ENCODE measurements at regions not wholly inside any gene's neighbourhood (a gene's known extent, or its start where the extent isn't known, plus 50 kb on each side); places are given as distances from the start of the nearest gene placed in this dataset.
"Not testable (repeated sequence)": the region's sequence is repeated elsewhere in the genome, so short reads cannot be mapped to it uniquely, and the experiment has no call there.

DNA sequence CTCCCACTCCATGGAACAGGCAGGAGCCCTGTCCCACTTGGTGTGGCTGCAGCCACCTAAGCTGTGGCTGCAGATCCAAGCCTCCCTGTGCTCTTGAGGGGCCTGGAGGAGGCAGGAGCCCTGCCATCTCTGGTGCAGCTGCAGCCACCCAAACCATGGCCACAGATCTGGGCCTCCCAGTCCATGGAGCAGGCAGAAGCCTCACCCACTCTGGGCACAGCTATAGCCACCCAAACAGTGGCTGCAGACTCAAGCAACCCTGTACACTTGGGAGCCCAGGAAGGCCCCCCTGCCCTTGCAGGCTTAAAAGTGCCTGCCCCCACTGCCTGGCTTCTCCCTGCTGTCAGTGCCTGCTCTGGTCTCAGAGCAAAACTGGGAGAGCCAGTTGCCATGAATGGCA, 320.3 kb downstream of the RFPL4B start:
- Histone ChIP-seq H3K4me3 (no peak overlapping the region), H3K9me3 (no peaks in the 10 kb centered on the region), H3K27ac (replicated peaks in 1 of 4) (no peak overlapping the region), H3K27me3 (no peaks in the 10 kb centered on the region), H3K4me1 (no peaks in the 10 kb centered on the region), H3K36me3 (no peaks in the 10 kb centered on the region)
- intact Hi-C loops (cut with DNase I): no loop called here
- TF ChIP-seq POLR2AphosphoS5 (IDR thresholded peaks at IDR 0.05) (no peak), EP300 (IDR thresholded peaks at IDR 0.05) (no peak), POLR2A (IDR thresholded peaks at IDR 0.05; ENCODE audit: low read depth) (no peak)
- TF ChIP-seq, protein P1, sequence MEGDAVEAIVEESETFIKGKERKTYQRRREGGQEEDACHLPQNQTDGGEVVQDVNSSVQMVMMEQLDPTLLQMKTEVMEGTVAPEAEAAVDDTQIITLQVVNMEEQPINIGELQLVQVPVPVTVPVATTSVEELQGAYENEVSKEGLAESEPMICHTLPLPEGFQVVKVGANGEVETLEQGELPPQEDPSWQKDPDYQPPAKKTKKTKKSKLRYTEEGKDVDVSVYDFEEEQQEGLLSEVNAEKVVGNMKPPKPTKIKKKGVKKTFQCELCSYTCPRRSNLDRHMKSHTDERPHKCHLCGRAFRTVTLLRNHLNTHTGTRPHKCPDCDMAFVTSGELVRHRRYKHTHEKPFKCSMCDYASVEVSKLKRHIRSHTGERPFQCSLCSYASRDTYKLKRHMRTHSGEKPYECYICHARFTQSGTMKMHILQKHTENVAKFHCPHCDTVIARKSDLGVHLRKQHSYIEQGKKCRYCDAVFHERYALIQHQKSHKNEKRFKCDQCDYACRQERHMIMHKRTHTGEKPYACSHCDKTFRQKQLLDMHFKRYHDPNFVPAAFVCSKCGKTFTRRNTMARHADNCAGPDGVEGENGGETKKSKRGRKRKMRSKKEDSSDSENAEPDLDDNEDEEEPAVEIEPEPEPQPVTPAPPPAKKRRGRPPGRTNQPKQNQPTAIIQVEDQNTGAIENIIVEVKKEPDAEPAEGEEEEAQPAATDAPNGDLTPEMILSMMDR (IDR thresholded peaks at IDR 0.05): no peak
- no peak for DNase-seq (ENCODE audit: extremely low spot score)

DNA sequence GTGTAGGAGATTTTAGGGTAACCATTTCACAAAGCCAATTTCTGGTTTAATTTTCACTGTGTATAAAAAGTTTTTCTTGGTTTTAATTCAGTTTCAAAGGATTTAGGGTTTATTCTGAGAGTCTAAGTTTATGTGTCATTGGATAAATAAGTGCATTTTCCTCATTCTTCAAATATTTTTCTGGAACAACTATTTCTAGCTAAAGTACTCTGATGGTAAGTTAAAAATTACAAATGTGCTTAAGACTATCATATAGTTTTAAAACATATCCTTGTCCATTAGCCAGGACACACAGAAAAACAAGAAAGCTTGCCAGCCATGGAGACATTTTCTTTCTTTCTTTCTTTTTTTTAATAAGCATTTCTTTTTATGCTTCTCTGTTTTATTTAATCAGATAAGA, 333.0 kb downstream of the RFPL4B start:
- Histone ChIP-seq H3K27me3 (no peaks in the 10 kb centered on the region), H3K27ac (replicated peaks in 1 of 4) (no peak overlapping the region), H3K4me3 (no peak overlapping the region), H3K36me3 (no peaks in the 10 kb centered on the region), H3K9me3 (no peaks in the 10 kb centered on the region), H3K4me1 (peaks cover 0 to 11% (median 2%) of the 10 kb centered on the region in 4 donors)
- intact Hi-C loops (cut with DNase I): no loop called here
- no peak for DNase-seq (ENCODE audit: extremely low spot score)
- TF ChIP-seq POLR2AphosphoS5 (IDR thresholded peaks at IDR 0.05): no peak
- TF ChIP-seq, protein P1 (IDR thresholded peaks at IDR 0.05): no peak
- no peak for TF ChIP-seq EP300 (IDR thresholded peaks at IDR 0.05)
- TF ChIP-seq POLR2A (IDR thresholded peaks at IDR 0.05; ENCODE audit: low read depth): no peak

DNA sequence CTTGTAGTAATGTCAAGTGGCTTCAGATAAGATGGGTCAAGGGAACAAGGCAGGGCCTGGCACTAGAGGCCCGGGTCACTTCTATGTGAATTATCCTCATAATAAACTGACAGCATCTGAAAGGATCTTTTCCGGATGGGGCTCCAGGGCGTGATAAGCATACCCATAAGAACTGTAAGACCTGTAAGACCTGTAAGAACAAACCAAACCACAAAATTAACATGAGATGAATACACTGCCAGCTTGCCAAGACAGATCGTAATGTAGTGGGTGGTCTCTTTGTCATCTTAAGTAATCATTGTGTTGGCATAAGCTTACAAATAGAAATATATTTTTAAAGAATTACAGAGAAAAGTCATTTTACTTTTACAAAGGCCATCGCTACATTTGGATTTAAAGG, 334.9 kb downstream of the RFPL4B start:
- H3K27ac ChIP-seq (replicated peaks in 1 of 4): no peak overlapping the region
- H3K4me1 ChIP-seq: peaks cover 0 to 11% (median 2%) of the 10 kb centered on the region in 4 donors
- 93% methylated on average over 5 of the region's 5 CpGs for WGBS
- intact Hi-C loops (cut with DNase I): no loop called here
- H3K27me3 ChIP-seq: no peaks in the 10 kb centered on the region
- DNase-seq (ENCODE audit: extremely low spot score): no peak
- H3K4me3 ChIP-seq: no peak overlapping the region
- TF ChIP-seq POLR2AphosphoS5 (IDR thresholded peaks at IDR 0.05): no peak
- TF ChIP-seq POLR2A (IDR thresholded peaks at IDR 0.05; ENCODE audit: low read depth): no peak
- TF ChIP-seq, protein P1 (IDR thresholded peaks at IDR 0.05): no peak
- TF ChIP-seq EP300 (IDR thresholded peaks at IDR 0.05): no peak
- H3K36me3 ChIP-seq: no peaks in the 10 kb centered on the region
- H3K9me3 ChIP-seq: no peaks in the 10 kb centered on the region

DNA sequence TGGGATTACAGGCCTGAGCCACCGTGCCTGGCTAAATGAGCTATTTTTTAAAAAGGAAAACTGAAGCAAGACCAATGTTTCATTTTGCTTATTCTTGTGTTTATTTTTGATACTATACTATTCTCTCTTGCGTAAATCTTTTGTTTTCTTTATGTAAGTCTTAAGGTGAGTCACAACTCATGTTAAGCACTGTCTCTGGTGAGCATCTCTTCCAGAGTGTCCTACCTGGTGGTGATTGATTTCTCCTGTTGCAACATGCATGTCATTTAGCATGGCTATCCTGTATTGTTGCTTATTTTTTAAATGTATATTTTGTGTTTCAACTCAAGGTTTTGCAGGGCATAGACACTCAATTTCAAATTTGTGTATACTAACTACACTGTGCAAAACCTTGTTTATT, 336.0 kb downstream of the RFPL4B start:
- intact Hi-C loops (cut with DNase I): no loop called here

DNA sequence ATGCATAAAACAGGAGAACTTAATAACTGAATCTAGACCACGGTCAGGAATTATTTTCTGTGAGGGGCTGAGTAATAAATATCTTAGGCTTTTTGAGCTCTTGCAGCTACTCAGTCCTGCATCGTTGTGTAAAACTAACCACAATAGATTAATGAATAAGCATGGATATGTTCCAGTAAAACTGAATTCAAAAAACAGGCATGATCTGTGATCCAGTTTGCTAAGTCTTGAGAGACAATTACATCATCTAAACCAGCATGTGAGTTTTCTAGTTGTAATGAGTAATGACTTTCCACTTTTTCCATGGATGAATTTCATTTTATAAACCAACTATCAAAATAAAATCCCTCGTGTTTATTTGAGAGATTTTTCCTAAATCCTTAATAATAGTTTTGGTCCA, 336.8 kb downstream of the RFPL4B start:
- 26% methylated on average over 3 of the region's 3 CpGs for WGBS
- H3K27me3 ChIP-seq: no peaks in the 10 kb centered on the region
- no peaks in the 10 kb centered on the region for H3K36me3 ChIP-seq
- intact Hi-C loops (cut with DNase I): no loop called here
- H3K27ac ChIP-seq (replicated peaks in 1 of 4): no peak overlapping the region
- no peak overlapping the region for H3K4me3 ChIP-seq
- TF ChIP-seq POLR2AphosphoS5 (IDR thresholded peaks at IDR 0.05) (no peak), EP300 (IDR thresholded peaks at IDR 0.05) (no peak), POLR2A (IDR thresholded peaks at IDR 0.05; ENCODE audit: low read depth) (no peak)
- TF ChIP-seq, protein P1 (IDR thresholded peaks at IDR 0.05): no peak
- H3K9me3 ChIP-seq: no peaks in the 10 kb centered on the region
- no peak for DNase-seq (ENCODE audit: extremely low spot score)
- peaks cover 0 to 7% (median 2%) of the 10 kb centered on the region in 4 donors for H3K4me1 ChIP-seq

More for the DNA sequence above, 336.0 kb downstream of the RFPL4B start:
- Histone ChIP-seq H3K36me3 (no peaks in the 10 kb centered on the region), H3K4me3 (no peak overlapping the region), H3K27ac (replicated peaks in 1 of 4) (no peak overlapping the region), H3K9me3 (no peaks in the 10 kb centered on the region), H3K27me3 (no peaks in the 10 kb centered on the region), H3K4me1 (peaks cover 0 to 11% (median 2%) of the 10 kb centered on the region in 4 donors)
- TF ChIP-seq EP300 (IDR thresholded peaks at IDR 0.05) (no peak), POLR2AphosphoS5 (IDR thresholded peaks at IDR 0.05) (no peak), POLR2A (IDR thresholded peaks at IDR 0.05; ENCODE audit: low read depth) (no peak)
- TF ChIP-seq, protein P1 (IDR thresholded peaks at IDR 0.05): no peak
- DNase-seq (ENCODE audit: extremely low spot score): no peak
- 100% methylated on average over 2 of the region's 2 CpGs for WGBS

DNA sequence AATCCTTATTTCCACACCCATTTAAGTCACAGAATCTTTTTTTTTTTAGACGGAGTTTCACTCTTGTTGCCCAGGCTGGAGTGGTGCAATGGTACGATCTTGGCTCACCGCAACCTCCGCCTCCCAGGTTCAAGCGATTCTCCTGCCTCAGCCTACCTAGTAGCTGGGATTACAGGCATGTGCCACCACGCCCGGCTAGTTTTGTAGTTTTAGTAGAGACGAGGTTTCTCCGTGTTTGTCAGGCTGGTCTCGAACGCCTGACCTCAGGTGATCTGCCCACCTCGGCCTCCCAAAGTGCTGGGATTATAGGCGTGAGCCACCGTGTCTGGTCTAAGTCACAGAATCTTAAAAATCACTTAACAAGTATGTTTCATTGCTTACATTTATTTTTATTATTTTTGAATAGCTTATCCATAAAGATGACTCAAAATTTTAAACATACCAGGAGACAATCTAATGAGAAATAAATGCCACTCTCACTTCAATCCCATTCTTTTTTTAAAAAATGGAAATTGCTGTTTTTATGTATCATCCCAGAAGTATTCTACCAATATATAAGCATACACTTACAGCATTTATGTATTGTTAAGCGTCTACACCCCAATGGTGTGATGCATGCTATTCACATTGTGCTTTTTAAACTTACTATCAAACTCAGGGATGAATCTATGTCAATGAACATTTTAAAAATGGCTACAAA, 338.5 kb downstream of the RFPL4B start:
- H3K36me3 ChIP-seq; H3K4me3 ChIP-seq; DNase-seq (ENCODE audit: extremely low spot score); H3K9me3 ChIP-seq; intact Hi-C loops (cut with DNase I); H3K27me3 ChIP-seq; H3K27ac ChIP-seq (replicated peaks in 1 of 4): not testable (repeated sequence)
- 93% methylated on average over 15 of the region's 15 CpGs for WGBS
- peaks cover 3 to 14% (median 6%) of the 10 kb centered on the region in 4 donors for H3K4me1 ChIP-seq

DNA sequence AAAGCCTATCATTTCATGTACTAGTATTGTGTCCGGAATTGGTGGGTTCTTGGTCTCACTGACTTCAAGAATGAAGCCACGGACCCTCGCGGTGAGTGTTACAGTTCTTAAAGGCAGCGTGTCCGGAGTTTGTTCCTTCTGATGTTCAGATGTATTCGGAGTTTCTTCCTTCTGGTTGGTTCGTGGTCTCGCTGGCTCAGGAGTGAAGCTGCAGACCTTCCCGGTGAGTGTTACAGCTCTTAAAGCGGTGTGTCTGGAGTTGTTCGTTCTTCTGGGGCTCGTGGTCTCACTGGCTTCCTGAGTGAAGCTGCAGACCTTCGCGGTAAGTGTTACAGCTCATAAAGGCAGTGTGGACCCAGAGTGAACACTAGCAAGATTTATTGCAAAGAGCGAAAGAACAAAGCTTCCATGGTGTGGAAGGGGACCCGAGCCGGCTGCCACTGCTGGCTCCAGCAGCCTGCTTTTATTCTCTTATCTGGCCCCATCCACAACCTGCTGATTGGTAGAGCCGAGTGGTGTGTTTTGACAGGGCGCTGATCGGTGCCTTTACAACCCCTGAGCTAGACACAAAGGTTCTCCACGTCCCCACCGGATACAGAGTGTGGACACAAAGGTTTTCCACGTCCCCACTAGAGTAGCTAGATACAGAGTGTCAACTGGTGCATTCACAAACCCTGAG, 341.5 kb downstream of the RFPL4B start:
- H3K9me3 ChIP-seq; DNase-seq (ENCODE audit: extremely low spot score); intact Hi-C loops (cut with DNase I); H3K27ac ChIP-seq (replicated peaks in 1 of 4); H3K4me3 ChIP-seq; H3K36me3 ChIP-seq; H3K27me3 ChIP-seq: not testable (repeated sequence)
- peaks cover 8 to 26% (median 15%) of the 10 kb centered on the region in 4 donors for H3K4me1 ChIP-seq
- 79% methylated on average over 23 of the region's 24 CpGs for whole genome bisulfite sequencing
